Activated CD8-positive, alpha-beta memory T cell treated with anti-CD3 and anti-CD28 coated beads, Interleukin-2, amount 50 U/mL, for 1 hour (primary cell): ENCODE measurements at regions not wholly inside any gene's neighbourhood (a gene's known extent, or its start where the extent isn't known, plus 50 kb on each side); places are given as distances from the start of the nearest gene placed in this dataset.
"Not testable (repeated sequence)": the region's sequence is repeated elsewhere in the genome, so short reads cannot be mapped to it uniquely, and the experiment has no call there.

Experiments
- DNase-seq: peaks from one replicate; pipeline ENCODE4 v3.0.0-alpha.2; 2020; ENCODE audit errors: extremely low read depth

- no peak for DNase-seq
Measured at GRCh38 chr6:156689656-156690055, 87.5 kb upstream of the ARID1B start.

- no peak for DNase-seq
Measured at GRCh38 chr6:156688620-156688971, 88.6 kb upstream of the ARID1B start.

GRCh38 chr6:156687789-156688619, 89.2 kb upstream of the ARID1B start:
- DNase-seq = no peak

- DNase-seq = peak; percentile 31
Measured at GRCh38 chr6:156686995-156687788, 90.0 kb upstream of the ARID1B start.

GRCh38 chr6:156686301-156686994, 90.7 kb upstream of the ARID1B start:
- no peak for DNase-seq

GRCh38 chr6:156685823-156686222, 91.4 kb upstream of the ARID1B start:
- DNase-seq = no peak

- DNase-seq = no peak
Measured at GRCh38 chr6:156683821-156684220, 93.4 kb upstream of the ARID1B start.

GRCh38 chr6:156676721-156677120, 100.5 kb upstream of the ARID1B start:
- no peak for DNase-seq

GRCh38 chr6:156674197-156674596, 103.0 kb upstream of the ARID1B start:
- DNase-seq = no peak

- DNase-seq = not testable (repeated sequence)
Measured at GRCh38 chr6:156670097-156670496, 107.1 kb upstream of the ARID1B start.

GRCh38 chr6:156662025-156662445, 115.1 kb upstream of the ARID1B start:
- no peak for DNase-seq

GRCh38 chr6:156660389-156660788, 116.8 kb upstream of the ARID1B start:
- DNase-seq = no peak

- no peak for DNase-seq
Measured at GRCh38 chr6:156659822-156660198, 117.4 kb upstream of the ARID1B start.

- no peak for DNase-seq
Measured at GRCh38 chr6:156658966-156659821, 118.0 kb upstream of the ARID1B start.

GRCh38 chr6:156658186-156658965, 118.8 kb upstream of the ARID1B start:
- no peak for DNase-seq

- DNase-seq = no peak
Measured at GRCh38 chr6:156657296-156657695, 119.9 kb upstream of the ARID1B start.

- DNase-seq = no peak
Measured at GRCh38 chr6:156654919-156655918, 122.0 kb upstream of the ARID1B start.

- no peak for DNase-seq
Measured at GRCh38 chr6:156652231-156652750, 124.9 kb upstream of the ARID1B start.

GRCh38 chr6:156651486-156651885, 125.7 kb upstream of the ARID1B start:
- DNase-seq = no peak
